B cell (primary cell): ENCODE measurements at regions not wholly inside any gene's neighbourhood (a gene's known extent, or its start where the extent isn't known, plus 50 kb on each side); places are given as distances from the start of the nearest gene placed in this dataset.
A peak's percentile ranks its signal among the peaks of the same experiment; 100 is the strongest.

Source experiments
- ATAC-seq: fragments of 200-7000 bp; cut with Tn5 transposase; one replicate; pipeline ENCODE4 v1.10.0; 2021; ENCODE audit warnings: low read depth, mild to moderate bottlenecking, moderate number of reproducible peaks, moderate library complexity
- CTCF ChIA-PET: fragments of 350-600 bp; sonication (Branson Sonifier 250); formaldehyde crosslinking; loops from one replicate; lab custom pipeline; 2021; ENCODE audit warnings: antibody characterized with exemption, inconsistent platforms; lab: Charles Lee
- POLR2A ChIA-PET: fragments of 350-600 bp; sonication (Branson Sonifier 250); formaldehyde crosslinking; loops from one replicate; lab custom pipeline; 2021; ENCODE audit warnings: antibody characterized with exemption; lab: Charles Lee
- DNase-seq: peaks from one replicate; pipeline ENCODE4 v3.0.0; 2013
- H2AFZ ChIP-seq: 2 replicates; pipeline ENCODE4 v1.6.1; 2012; ENCODE audit warnings: mild to moderate bottlenecking, low read depth, low read length; ENCODE audit not compliant: insufficient read depth, poor library complexity, severe bottlenecking
- H3K27ac ChIP-seq, 2 donors: 1 replicate in 1 of 2; 2 replicates in 1 of 2; pipeline ENCODE4 v1.5.1; 2012 to 2013; ENCODE audit warnings: low read length in 2 of 2, mild to moderate bottlenecking in 2 of 2, moderate library complexity in 1 of 2
- H3K27me3 ChIP-seq, 4 experiments: fragments of 200-600 bp in 1 of 4; sonication (generic) in 1 of 4; replicated peaks in 1 of 4; 1 replicate in 2 of 4; 2 replicates in 2 of 4; pipeline versions ENCODE4 v1.6.1 to v1.7.0; 2013 to 2016; ENCODE audit warnings: low read length in 3 of 4, mild to moderate bottlenecking in 2 of 4, mixed read lengths in 1 of 4, moderate library complexity in 1 of 4; ENCODE audit not compliant: insufficient read depth in 4 of 4, control insufficient read depth in 3 of 4; ENCODE audit errors: control extremely low read depth in 1 of 4
- H3K36me3 ChIP-seq, 2 experiments: replicated peaks in 1 of 2; 1 replicate in 1 of 2; 2 replicates in 1 of 2; pipeline versions ENCODE4 v1.6.1 to v1.7.1; 2013; ENCODE audit warnings: low read length in 1 of 2; ENCODE audit not compliant: insufficient read depth in 2 of 2, control insufficient read depth in 1 of 2; ENCODE audit errors: control extremely low read depth in 1 of 2, extremely low read depth in 1 of 2
- H3K4me1 ChIP-seq, 2 donors: fragments of 200-600 bp in 1 of 2; sonication (generic) in 1 of 2; 1 replicate in 1 of 2; 2 replicates in 1 of 2; pipeline versions ENCODE4 v1.5.1 to v1.6.1; 2013 to 2017; ENCODE audit warnings: low read length in 2 of 2; ENCODE audit not compliant: control insufficient read depth in 2 of 2, insufficient read depth in 2 of 2
- H3K4me2 ChIP-seq: replicated peaks from 2 replicates; pipeline ENCODE3; 2012; ENCODE audit warnings: mild to moderate bottlenecking, low read depth, low read length; ENCODE audit not compliant: poor library complexity, severe bottlenecking
- H3K4me3 ChIP-seq, 5 experiments: fragments of 200-600 bp in 1 of 5; sonication (generic) in 1 of 5; 1 replicate in 3 of 5; 2 replicates in 2 of 5; pipeline versions ENCODE4 v1.5.1 to v1.7.0; 2011 to 2016; ENCODE audit warnings: low read length in 4 of 5, mild to moderate bottlenecking in 4 of 5, low read depth in 2 of 5, control low read depth in 1 of 5, moderate library complexity in 1 of 5; ENCODE audit not compliant: insufficient read depth in 1 of 5; ENCODE audit errors: control extremely low read depth in 1 of 5, extremely low read depth in 1 of 5
- H3K79me2 ChIP-seq: fragments of 200-600 bp; sonication (generic); one replicate; pipeline ENCODE4 v1.6.0; 2016; ENCODE audit warnings: low read length; ENCODE audit not compliant: control insufficient read depth, insufficient read depth
- H3K9ac ChIP-seq: fragments of 200-600 bp; sonication (generic); 2 replicates; pipeline ENCODE4 v1.6.1; 2017; ENCODE audit warnings: mild to moderate bottlenecking, low read length, moderate library complexity
- H3K9me3 ChIP-seq, 3 donors: one replicate each; pipeline versions ENCODE4 v1.6.1 to v1.7.1; 2013; ENCODE audit warnings: low read length in 2 of 3; ENCODE audit not compliant: control insufficient read depth in 2 of 3, insufficient read depth in 1 of 3; ENCODE audit errors: control extremely low read depth in 1 of 3
- H4K20me1 ChIP-seq: 2 replicates; pipeline ENCODE4 v1.6.0; 2012; ENCODE audit warnings: mild to moderate bottlenecking, low read length; ENCODE audit not compliant: insufficient read depth, control insufficient read depth, poor library complexity, severe bottlenecking
- H3K27ac Mint-ChIP-seq: one replicate; pipeline ENCODE4 v1.8.0; 2021; ENCODE audit warnings: mixed read lengths
- H3K27me3 Mint-ChIP-seq: one replicate; pipeline ENCODE4 v1.8.0; 2021; ENCODE audit warnings: mixed read lengths
- H3K4me1 Mint-ChIP-seq: one replicate; pipeline ENCODE4 v1.8.0; 2021; ENCODE audit warnings: mixed read lengths
- H3K4me3 Mint-ChIP-seq: one replicate; pipeline ENCODE4 v1.8.0; 2021; ENCODE audit warnings: mixed read lengths
- H3K9me3 Mint-ChIP-seq: one replicate; pipeline ENCODE4 v1.8.0; 2022; ENCODE audit warnings: mixed read lengths; ENCODE audit not compliant: insufficient read depth
- EZH2 ChIP-seq: IDR thresholded peaks from 2 replicates; pipeline ENCODE4 v1.6.1; 2012; ENCODE audit warnings: borderline replicate concordance, low read depth, mild to moderate bottlenecking, moderate library complexity, low read length; ENCODE audit not compliant: insufficient read depth, poor library complexity, severe bottlenecking
- whole genome bisulfite sequencing: methylation state at CpG from one replicate; pipeline ENCODE4 v1.1.5; 2013; ENCODE audit warnings: missing lambda C conversion rate; ENCODE audit not compliant: insufficient coverage; 5-methylcytosine and 5-hydroxymethylcytosine counted together
- intact Hi-C: fragments of 100-400 bp; cut with micrococcal nuclease; formaldehyde crosslinking; loops from one replicate; pipeline ENCODE4 v1.10.0; 2022
- TF ChIP-seq, protein P1 (sequence below): fragments of 200-600 bp; IDR thresholded peaks from one replicate; pipeline ENCODE4 v1.8.0; 2022; ENCODE audit warnings: antibody characterized with exemption, mild to moderate bottlenecking

DNA sequence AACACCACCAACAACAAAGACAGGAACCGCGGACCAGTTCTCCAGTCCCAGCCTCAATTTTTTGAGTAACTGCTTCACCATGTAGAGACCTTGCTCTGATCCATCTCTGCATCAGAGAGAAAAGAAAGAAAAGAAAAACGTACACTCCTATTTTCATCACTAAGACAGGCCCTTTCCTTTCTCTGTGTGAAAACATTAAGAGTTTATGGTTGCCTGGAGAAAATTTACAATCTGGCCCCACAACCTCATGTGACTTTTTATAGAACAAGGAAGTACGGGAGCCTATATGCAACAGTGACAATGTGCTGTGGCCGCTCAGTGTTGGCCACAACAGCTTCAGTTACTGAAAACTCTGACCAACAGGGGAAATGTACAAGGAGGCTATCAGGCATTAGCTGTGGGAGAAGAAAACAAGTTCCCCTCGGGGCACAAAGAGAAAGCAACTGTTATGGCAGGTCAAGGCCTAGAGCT, 272.9 kb upstream of the PTGER4 start:
- H3K27me3 Mint-ChIP-seq: no peaks in the 10 kb centered on the region
- ChIA-PET POLR2A (no interaction called here), CTCF (interaction anchor here (0.7 to 0.9 kb wide), 2 partner anchors 8 to 163 kb away, joined by 3 read pairs; no protein-coding TSS in a partner anchor)
- Histone ChIP-seq H4K20me1 (no peaks in the 10 kb centered on the region), H3K79me2 (no peaks in the 10 kb centered on the region), H3K27me3 (no peaks in the 10 kb centered on the region), H2AFZ (peak overlapping the region; percentile 91), H3K4me2 (peak overlapping the region; percentile 62), H3K36me3 (no peaks in the 10 kb centered on the region), H3K4me1 (peaks cover 52 to 54% of the 10 kb centered on the region in 2 donors), H3K27ac (peak overlapping the region; percentile 79 to 89), H3K4me3 (peak overlapping the region in 1 of 5 experiments; percentile 15), H3K9me3 (peaks cover 0 to 4% (median 0%) of the 10 kb centered on the region in 3 donors), H3K9ac (peak overlapping the region; percentile 45)
- H3K4me3 Mint-ChIP-seq: peak overlapping the region; percentile 42
- intact Hi-C loops: loop anchor here (2.0 to 5.0 kb wide), 2 partner anchors 22 to 76 kb away; no protein-coding TSS in a partner anchor
- ATAC-seq (peak; percentile 14), DNase-seq (peak; percentile 67)
- H3K9me3 Mint-ChIP-seq: no peaks in the 10 kb centered on the region
- TF ChIP-seq, protein P1, sequence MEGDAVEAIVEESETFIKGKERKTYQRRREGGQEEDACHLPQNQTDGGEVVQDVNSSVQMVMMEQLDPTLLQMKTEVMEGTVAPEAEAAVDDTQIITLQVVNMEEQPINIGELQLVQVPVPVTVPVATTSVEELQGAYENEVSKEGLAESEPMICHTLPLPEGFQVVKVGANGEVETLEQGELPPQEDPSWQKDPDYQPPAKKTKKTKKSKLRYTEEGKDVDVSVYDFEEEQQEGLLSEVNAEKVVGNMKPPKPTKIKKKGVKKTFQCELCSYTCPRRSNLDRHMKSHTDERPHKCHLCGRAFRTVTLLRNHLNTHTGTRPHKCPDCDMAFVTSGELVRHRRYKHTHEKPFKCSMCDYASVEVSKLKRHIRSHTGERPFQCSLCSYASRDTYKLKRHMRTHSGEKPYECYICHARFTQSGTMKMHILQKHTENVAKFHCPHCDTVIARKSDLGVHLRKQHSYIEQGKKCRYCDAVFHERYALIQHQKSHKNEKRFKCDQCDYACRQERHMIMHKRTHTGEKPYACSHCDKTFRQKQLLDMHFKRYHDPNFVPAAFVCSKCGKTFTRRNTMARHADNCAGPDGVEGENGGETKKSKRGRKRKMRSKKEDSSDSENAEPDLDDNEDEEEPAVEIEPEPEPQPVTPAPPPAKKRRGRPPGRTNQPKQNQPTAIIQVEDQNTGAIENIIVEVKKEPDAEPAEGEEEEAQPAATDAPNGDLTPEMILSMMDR: no peak
- no peak for TF ChIP-seq EZH2
- H3K27ac Mint-ChIP-seq: peak overlapping the region; percentile 93
- peaks cover 61% of the 10 kb centered on the region for H3K4me1 Mint-ChIP-seq
- 5% methylated on average over 4 of the region's 6 CpGs for WGBS

DNA sequence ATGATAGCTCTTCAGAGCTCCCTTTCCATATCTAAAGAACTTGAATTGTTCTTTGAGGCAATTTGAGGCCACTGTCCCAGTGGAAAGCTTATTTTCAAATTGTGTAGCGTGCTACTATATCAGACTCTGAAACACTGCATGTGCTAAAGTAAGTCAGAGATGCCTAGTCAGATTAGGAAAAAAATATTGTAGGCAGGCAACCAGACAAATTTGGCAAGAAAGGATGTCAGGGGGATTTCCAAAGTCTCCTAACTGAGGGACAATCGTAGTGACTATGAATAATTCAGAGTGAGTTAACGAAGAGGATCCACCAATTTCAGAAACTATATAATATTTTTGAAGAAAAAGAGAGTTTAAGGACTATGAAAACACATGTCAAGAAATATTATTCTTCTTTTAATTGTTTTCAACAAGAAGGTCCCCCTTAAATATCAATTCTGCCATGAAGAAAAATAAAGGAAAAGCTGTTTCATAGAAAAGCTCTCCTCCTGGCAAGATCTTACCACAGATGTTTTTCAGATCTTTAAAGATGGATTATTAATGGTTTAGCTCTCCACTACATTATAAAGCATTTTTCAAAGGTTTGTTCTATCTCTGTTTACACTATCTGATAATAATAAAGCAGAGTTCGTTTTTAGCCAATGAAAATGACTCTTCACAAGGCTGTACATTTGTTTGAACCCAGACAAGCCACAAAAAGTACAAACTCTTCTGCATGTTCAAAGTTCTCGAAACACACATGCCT, 273.5 kb upstream of the PTGER4 start:
- Histone ChIP-seq H3K9me3 (no peaks in the 10 kb centered on the region), H3K9ac (peak overlapping the region; percentile 45), H3K4me1 (peaks cover 51 to 52% of the 10 kb centered on the region in 2 donors), H4K20me1 (no peaks in the 10 kb centered on the region), H3K4me2 (peak overlapping the region; percentile 62), H3K79me2 (no peaks in the 10 kb centered on the region), H2AFZ (peak overlapping the region; percentile 91), H3K27ac (peak overlapping the region; percentile 79 to 89), H3K4me3 (peak overlapping the region in 1 of 5 experiments; percentile 15), H3K27me3 (no peaks in the 10 kb centered on the region), H3K36me3 (no peaks in the 10 kb centered on the region)
- ChIA-PET POLR2A (no interaction called here), CTCF (interaction anchor here (0.7 to 1.1 kb wide), 3 partner anchors 7 to 280 kb away, joined by 3 read pairs; no protein-coding TSS in a partner anchor)
- ATAC-seq (no peak), DNase-seq (no peak)
- H3K27ac Mint-ChIP-seq: peak overlapping the region; percentile 93
- no peaks in the 10 kb centered on the region for H3K27me3 Mint-ChIP-seq
- intact Hi-C loops: loop anchor here (2.0 to 5.0 kb wide), 2 partner anchors 21 to 76 kb away; no protein-coding TSS in a partner anchor
- no peak for TF ChIP-seq EZH2
- TF ChIP-seq, protein P1: no peak
- 33% methylated on average over 3 of the region's 5 CpGs for WGBS
- peak overlapping the region; percentile 42 for H3K4me3 Mint-ChIP-seq
- peaks cover 60% of the 10 kb centered on the region for H3K4me1 Mint-ChIP-seq
- no peaks in the 10 kb centered on the region for H3K9me3 Mint-ChIP-seq
